ENCODE measurements at regions not wholly inside any gene's neighbourhood (a gene's known extent, or its start where the extent isn't known, plus 50 kb on each side); places are given as distances from the start of the nearest gene placed in this dataset.

GRCh38 chr3:185311991-185312390 is 50.9 kb upstream of the MAP3K13 start:
- TF ChIP-seq EP300 (IDR thresholded peaks at IDR 0.05) (no peak), POLR2AphosphoS5 (IDR thresholded peaks at IDR 0.05) (no peak), CTCF (IDR thresholded peaks at IDR 0.05) (no peak), POLR2A (IDR thresholded peaks at IDR 0.05) (no peak)
- intact Hi-C loops (cut with DNase I) = no loop called here
- H3K36me3 ChIP-seq = no peaks in the 10 kb centered on the region

More at GRCh38 chr3:185311991-185312390, 50.9 kb upstream of the MAP3K13 start:
- H3K9me3 ChIP-seq = no peaks in the 10 kb centered on the region
- H3K27ac ChIP-seq = no peak overlapping the region
- H3K27me3 ChIP-seq = no peaks in the 10 kb centered on the region
- H3K4me1 ChIP-seq = peaks cover 0 to 6% (median 3%) of the 10 kb centered on the region in 4 donors
- WGBS, 2 donors = 37 to 72% methylated on average over 3 of the region's 3 CpGs
- no peak overlapping the region for H3K4me3 ChIP-seq
- no peak for DNase-seq

All from sigmoid colon (tissue), 6 donors.